ENCODE measurements at regions not wholly inside any gene's neighbourhood (a gene's known extent, or its start where the extent isn't known, plus 50 kb on each side); places are given as distances from the start of the nearest gene placed in this dataset.
A peak's percentile ranks its signal among the peaks of the same experiment; 100 is the strongest.

- no peak overlapping the region for H3K27ac Mint-ChIP-seq
- H3K4me1 Mint-ChIP-seq, result no peaks in the 10 kb centered on the region
- ATAC-seq (no peak), DNase-seq (no peak)
- H3K36me3 Mint-ChIP-seq, result no peaks in the 10 kb centered on the region
- POLR2A ChIA-PET, result no interaction called here
- no peak overlapping the region for H3K4me3 Mint-ChIP-seq
- H3K9me3 Mint-ChIP-seq, result peaks cover 0 to 21% (median 11%) of the 10 kb centered on the region in 9 donors
- H3K27me3 Mint-ChIP-seq, result no peaks in the 10 kb centered on the region
Observed at GRCh38 chr4:187767687-187768086, 227.9 kb upstream of the ZFP42 start.

- POLR2A ChIA-PET, result no interaction called here
- Mint-ChIP-seq H3K27me3 (no peaks in the 10 kb centered on the region), H3K9me3 (peaks cover 0 to 26% (median 8%) of the 10 kb centered on the region in 9 donors), H3K4me3 (no peak overlapping the region), H3K36me3 (no peaks in the 10 kb centered on the region), H3K4me1 (no peaks in the 10 kb centered on the region), H3K27ac (no peak overlapping the region)
- no peak for ATAC-seq
- no peak for DNase-seq
Observed at GRCh38 chr4:187770345-187770744, 225.2 kb upstream of the ZFP42 start.

GRCh38 chr4:187777954-187778353 lies 217.6 kb upstream of the ZFP42 start:
- Mint-ChIP-seq H3K9me3 (peaks cover 0 to 41% (median 11%) of the 10 kb centered on the region in 9 donors), H3K4me1 (no peaks in the 10 kb centered on the region), H3K36me3 (peaks cover 0 to 4% (median 0%) of the 10 kb centered on the region in 3 donors), H3K27me3 (no peaks in the 10 kb centered on the region), H3K4me3 (no peak overlapping the region), H3K27ac (no peak overlapping the region)
- DNase-seq, result no peak
- ATAC-seq, result no peak
- POLR2A ChIA-PET, result no interaction called here

GRCh38 chr4:187780070-187780469 lies 215.5 kb upstream of the ZFP42 start:
- ATAC-seq (no peak), DNase-seq (no peak)
- Mint-ChIP-seq H3K36me3 (peaks cover 0 to 4% (median 0%) of the 10 kb centered on the region in 3 donors), H3K4me3 (no peak overlapping the region), H3K4me1 (no peaks in the 10 kb centered on the region), H3K27me3 (no peaks in the 10 kb centered on the region), H3K9me3 (peaks cover under 1 to 39% (median 11%) of the 10 kb centered on the region in 9 donors), H3K27ac (no peak overlapping the region)
- POLR2A ChIA-PET, result no interaction called here

GRCh38 chr4:187782286-187782824 lies 213.2 kb upstream of the ZFP42 start:
- ATAC-seq, result no peak
- POLR2A ChIA-PET, result no interaction called here
- Mint-ChIP-seq H3K4me1 (no peaks in the 10 kb centered on the region), H3K36me3 (peaks cover 0 to 4% (median 0%) of the 10 kb centered on the region in 3 donors), H3K27me3 (no peaks in the 10 kb centered on the region), H3K9me3 (peaks cover 3 to 36% (median 10%) of the 10 kb centered on the region in 9 donors), H3K4me3 (no peak overlapping the region), H3K27ac (no peak overlapping the region)
- DNase-seq, result no peak

GRCh38 chr4:187786190-187786589 lies 209.4 kb upstream of the ZFP42 start:
- H3K4me3 Mint-ChIP-seq, result no peak overlapping the region
- H3K4me1 Mint-ChIP-seq, result no peaks in the 10 kb centered on the region
- H3K27ac Mint-ChIP-seq, result no peak overlapping the region
- no peaks in the 10 kb centered on the region for H3K27me3 Mint-ChIP-seq
- peaks cover 0 to 2% (median 0%) of the 10 kb centered on the region in 3 donors for H3K36me3 Mint-ChIP-seq
- peaks cover 0 to 21% (median 8%) of the 10 kb centered on the region in 9 donors for H3K9me3 Mint-ChIP-seq
- DNase-seq (no peak), ATAC-seq (no peak)
- POLR2A ChIA-PET, result no interaction called here

- no peak overlapping the region for H3K27ac Mint-ChIP-seq
- H3K36me3 Mint-ChIP-seq, result peaks cover 0 to 2% (median 0%) of the 10 kb centered on the region in 3 donors
- H3K9me3 Mint-ChIP-seq, result peaks cover 0 to 18% (median 2%) of the 10 kb centered on the region in 9 donors
- no peak for DNase-seq
- no peaks in the 10 kb centered on the region for H3K4me1 Mint-ChIP-seq
- H3K27me3 Mint-ChIP-seq, result no peaks in the 10 kb centered on the region
- no peak for ATAC-seq
- POLR2A ChIA-PET, result no interaction called here
- H3K4me3 Mint-ChIP-seq, result no peak overlapping the region
Observed at GRCh38 chr4:187789078-187789477, 206.5 kb upstream of the ZFP42 start.

- Mint-ChIP-seq H3K27ac (no peak overlapping the region), H3K4me3 (no peak overlapping the region), H3K9me3 (peaks cover 7 to 18% (median 13%) of the 10 kb centered on the region in 9 donors), H3K36me3 (no peaks in the 10 kb centered on the region), H3K4me1 (no peaks in the 10 kb centered on the region), H3K27me3 (no peaks in the 10 kb centered on the region)
- DNase-seq, result no peak
- POLR2A ChIA-PET, result no interaction called here
- ATAC-seq, result no peak
Observed at GRCh38 chr4:187795737-187796136, 199.8 kb upstream of the ZFP42 start.

GRCh38 chr4:187798385-187798784 lies 197.2 kb upstream of the ZFP42 start:
- Mint-ChIP-seq H3K4me3 (no peak overlapping the region), H3K27ac (no peak overlapping the region), H3K27me3 (no peaks in the 10 kb centered on the region), H3K4me1 (no peaks in the 10 kb centered on the region), H3K9me3 (peaks cover 9 to 34% (median 20%) of the 10 kb centered on the region in 9 donors), H3K36me3 (no peaks in the 10 kb centered on the region)
- DNase-seq (no peak), ATAC-seq (no peak)
- POLR2A ChIA-PET, result no interaction called here

- H3K36me3 Mint-ChIP-seq, result no peaks in the 10 kb centered on the region
- no peak overlapping the region for H3K4me3 Mint-ChIP-seq
- no peaks in the 10 kb centered on the region for H3K27me3 Mint-ChIP-seq
- no peak overlapping the region for H3K27ac Mint-ChIP-seq
- H3K4me1 Mint-ChIP-seq, result no peaks in the 10 kb centered on the region
- ATAC-seq (no peak), DNase-seq (no peak)
- H3K9me3 Mint-ChIP-seq, result peaks cover 9 to 34% (median 22%) of the 10 kb centered on the region in 9 donors
- POLR2A ChIA-PET, result no interaction called here
Observed at GRCh38 chr4:187799735-187800134, 195.8 kb upstream of the ZFP42 start.

GRCh38 chr4:187811591-187811990 lies 184.0 kb upstream of the ZFP42 start:
- H3K27me3 Mint-ChIP-seq, result no peaks in the 10 kb centered on the region
- H3K36me3 Mint-ChIP-seq, result peaks cover 0 to 4% (median 3%) of the 10 kb centered on the region in 3 donors
- ATAC-seq (no peak), DNase-seq (no peak)
- no peaks in the 10 kb centered on the region for H3K4me1 Mint-ChIP-seq
- POLR2A ChIA-PET, result no interaction called here
- no peak overlapping the region for H3K4me3 Mint-ChIP-seq
- peaks cover 3 to 30% (median 7%) of the 10 kb centered on the region in 9 donors for H3K9me3 Mint-ChIP-seq
- H3K27ac Mint-ChIP-seq, result peak overlapping the region in 1 of 10 donors; percentile 2

- Mint-ChIP-seq H3K27me3 (no peaks in the 10 kb centered on the region), H3K27ac (peak overlapping the region in 7 of 10 donors; percentile 60 to 91 (median 84)), H3K4me3 (peak overlapping the region in 8 of 10 donors; percentile 12 to 82 (median 54)), H3K9me3 (peaks cover under 1 to 32% (median 9%) of the 10 kb centered on the region in 9 donors), H3K36me3 (peaks cover 0 to 11% (median 3%) of the 10 kb centered on the region in 3 donors), H3K4me1 (no peaks in the 10 kb centered on the region)
- POLR2A ChIA-PET, result no interaction called here
- DNase-seq, result no peak
- no peak for ATAC-seq
Observed at GRCh38 chr4:187814737-187815465, 180.7 kb upstream of the ZFP42 start.

- no peak for DNase-seq
- no peak overlapping the region for H3K27ac Mint-ChIP-seq
- no peaks in the 10 kb centered on the region for H3K27me3 Mint-ChIP-seq
- no peak overlapping the region for H3K4me3 Mint-ChIP-seq
- H3K9me3 Mint-ChIP-seq, result peaks cover 7 to 28% (median 10%) of the 10 kb centered on the region in 9 donors
- POLR2A ChIA-PET, result no interaction called here
- no peaks in the 10 kb centered on the region for H3K36me3 Mint-ChIP-seq
- ATAC-seq, result no peak
- no peaks in the 10 kb centered on the region for H3K4me1 Mint-ChIP-seq
Observed at GRCh38 chr4:187826725-187827124, 168.8 kb upstream of the ZFP42 start.

GRCh38 chr4:187827631-187828030 lies 167.9 kb upstream of the ZFP42 start:
- no peak for DNase-seq
- Mint-ChIP-seq H3K27me3 (no peaks in the 10 kb centered on the region), H3K36me3 (no peaks in the 10 kb centered on the region), H3K27ac (no peak overlapping the region), H3K4me1 (no peaks in the 10 kb centered on the region), H3K4me3 (no peak overlapping the region), H3K9me3 (peaks cover 9 to 28% (median 17%) of the 10 kb centered on the region in 9 donors)
- ATAC-seq, result no peak
- POLR2A ChIA-PET, result no interaction called here
